K562 (cell line): ENCODE measurements at regions not wholly inside any gene's neighbourhood (a gene's known extent, or its start where the extent isn't known, plus 50 kb on each side); places are given as distances from the start of the nearest gene placed in this dataset.
"Not testable (repeated sequence)": the region's sequence is repeated elsewhere in the genome, so short reads cannot be mapped to it uniquely, and the experiment has no call there.

Experiments used
- CBX3 ChIP-seq, 2 experiments: IDR thresholded peaks; 1 replicate in 1 of 2; 2 replicates in 1 of 2; pipeline ENCODE4 v1.6.1; 2012; ENCODE audit warnings: inconsistent platforms in 2 of 2, low read length in 2 of 2, borderline replicate concordance in 1 of 2, control low read depth in 1 of 2
- CTCF ChIP-seq, 3 experiments: IDR thresholded peaks in 2 of 3; conservative IDR thresholded peaks in 1 of 3; 2 replicates each; pipeline ENCODE4 v1.5.1; 2011 to 2012; ENCODE audit warnings: low read length in 3 of 3, mild to moderate bottlenecking in 3 of 3, control low read depth in 2 of 3, improper control_type of control experiment in 1 of 3, inconsistent platforms in 1 of 3, low read depth in 1 of 3, mixed read lengths in 1 of 3, moderate library complexity in 1 of 3; ENCODE audit not compliant: insufficient read depth in 2 of 3
- MTF1 ChIP-seq: fragments of 250-450 bp; sonication (Bioruptor Pico); IDR thresholded peaks from 2 replicates; pipeline ENCODE4 v1.9.0; 2021; ENCODE audit warnings: moderate library complexity, mild to moderate bottlenecking, inconsistent platforms, borderline replicate concordance
- SPI1 ChIP-seq: IDR thresholded peaks from 2 replicates; pipeline ENCODE4 v1.6.1; 2011; ENCODE audit warnings: low read depth, low read length, control low read depth, borderline replicate concordance

GRCh38 chr2:87559735-87560134 is 188.2 kb upstream of the PLGLB2 start:
- TF ChIP-seq MTF1 (CRISPR knock-in tag); SPI1; CTCF (IDR thresholded peaks at IDR 0.05 in 2 of 3, conservative IDR thresholded peaks at IDR 0.05 in 1 of 3; ENCODE audit: insufficient read depth in 2 of 3, low read depth in 1 of 3, low read length in 3 of 3); CBX3 (IDR thresholded peaks at IDR 0.05; ENCODE audit: borderline replicate concordance in 1 of 2, low read length in 2 of 2): not testable (repeated sequence)
